Liver (tissue), 8 donors: ENCODE measurements at regions not wholly inside any gene's neighbourhood (a gene's known extent, or its start where the extent isn't known, plus 50 kb on each side); places are given as distances from the start of the nearest gene placed in this dataset.

ENCODE experiments used
- DNase-seq: peaks from one replicate; pipeline ENCODE4 v3.0.0-alpha.2; 2017; ENCODE audit warnings: low spot score
- H3K27ac ChIP-seq, 2 donors: one replicate each; pipeline ENCODE4 v1.7.0; 2013; ENCODE audit warnings: inconsistent platforms in 2 of 2, low read length in 2 of 2, control low read depth in 1 of 2, low read depth in 1 of 2, mild to moderate bottlenecking in 1 of 2
- H3K27me3 ChIP-seq, 4 donors: one replicate each; pipeline versions ENCODE4 v1.6.1 to v1.7.0; 2013; ENCODE audit warnings: low read length in 3 of 4, inconsistent platforms in 1 of 4, mild to moderate bottlenecking in 1 of 4, moderate library complexity in 1 of 4; ENCODE audit not compliant: control insufficient read depth in 4 of 4, insufficient read depth in 4 of 4
- H3K36me3 ChIP-seq, 4 donors: one replicate each; pipeline versions ENCODE4 v1.6.1 to v1.7.0; 2013; ENCODE audit warnings: low read length in 3 of 4, mild to moderate bottlenecking in 3 of 4, low read depth in 1 of 4, moderate library complexity in 1 of 4; ENCODE audit not compliant: control insufficient read depth in 4 of 4, insufficient read depth in 3 of 4
- H3K4me1 ChIP-seq, 4 donors: one replicate each; pipeline versions ENCODE4 v1.6.1 to v1.7.0; 2013; ENCODE audit warnings: low read length in 3 of 4, mild to moderate bottlenecking in 3 of 4, moderate library complexity in 1 of 4; ENCODE audit not compliant: control insufficient read depth in 4 of 4, insufficient read depth in 4 of 4
- H3K4me3 ChIP-seq, 3 donors: one replicate each; pipeline versions ENCODE4 v1.6.1 to v1.7.0; 2013; ENCODE audit warnings: low read length in 3 of 3, control low read depth in 1 of 3, low read depth in 1 of 3, mild to moderate bottlenecking in 1 of 3
- H3K9ac ChIP-seq, 2 donors: one replicate each; pipeline ENCODE4 v1.7.0; 2013; ENCODE audit warnings: low read length in 2 of 2, mild to moderate bottlenecking in 2 of 2, moderate library complexity in 2 of 2, control low read depth in 1 of 2, low read depth in 1 of 2
- H3K9me3 ChIP-seq, 4 donors: one replicate each; pipeline versions ENCODE4 v1.6.1 to v1.7.0; 2013; ENCODE audit warnings: low read length in 3 of 4; ENCODE audit not compliant: control insufficient read depth in 4 of 4
- ATF3 ChIP-seq: IDR thresholded peaks from 2 replicates; pipeline ENCODE4 v1.6.1; 2016; ENCODE audit warnings: antibody characterized with exemption
- EGR1 ChIP-seq, 2 donors: IDR thresholded peaks; 2 replicates each; pipeline ENCODE4 v1.6.1; 2016 to 2018; ENCODE audit warnings: antibody characterized with exemption in 2 of 2, low read depth in 2 of 2
- FOXA1 ChIP-seq: IDR thresholded peaks from 2 replicates; pipeline ENCODE4 v1.6.1; 2016; ENCODE audit warnings: antibody characterized with exemption
- FOXA2 ChIP-seq: IDR thresholded peaks from 2 replicates; pipeline ENCODE4 v1.6.1; 2016; ENCODE audit warnings: antibody characterized with exemption
- GABPA ChIP-seq, 2 donors: IDR thresholded peaks in 1 of 2; conservative IDR thresholded peaks in 1 of 2; 2 replicates each; pipeline ENCODE4 v1.6.1; 2016; ENCODE audit warnings: antibody characterized with exemption in 2 of 2, mild to moderate bottlenecking in 1 of 2, moderate library complexity in 1 of 2
- HNF4A ChIP-seq, 2 donors: conservative IDR thresholded peaks; 2 replicates each; pipeline ENCODE4 v1.6.1; 2016; ENCODE audit warnings: antibody characterized with exemption in 2 of 2, mild to moderate bottlenecking in 2 of 2
- HNF4G ChIP-seq: IDR thresholded peaks from 2 replicates; pipeline ENCODE4 v1.6.1; 2016; ENCODE audit warnings: antibody characterized with exemption
- RAD21 ChIP-seq, 2 donors: IDR thresholded peaks; 2 replicates each; pipeline ENCODE4 v1.6.1; 2016; ENCODE audit warnings: antibody characterized with exemption in 2 of 2, mild to moderate bottlenecking in 2 of 2
- REST ChIP-seq: IDR thresholded peaks from 2 replicates; pipeline ENCODE4 v1.6.1; 2016; ENCODE audit warnings: antibody characterized with exemption, mild to moderate bottlenecking
- RXRA ChIP-seq, 2 donors: IDR thresholded peaks; 2 replicates each; pipeline ENCODE4 v1.6.1; 2017 to 2018; ENCODE audit warnings: antibody characterized with exemption in 2 of 2, mild to moderate bottlenecking in 1 of 2
- TAF1 ChIP-seq: conservative IDR thresholded peaks from 2 replicates; pipeline ENCODE4 v1.6.1; 2016; ENCODE audit warnings: antibody characterized with exemption, mild to moderate bottlenecking
- YY1 ChIP-seq: IDR thresholded peaks from 2 replicates; pipeline ENCODE4 v1.6.1; 2016; ENCODE audit warnings: antibody characterized with exemption, mild to moderate bottlenecking
- ZBTB33 ChIP-seq: IDR thresholded peaks from 2 replicates; pipeline ENCODE4 v1.6.1; 2016; ENCODE audit warnings: antibody characterized with exemption
- WGBS: extraction: QIAGEN DNeasy Blood & Tissue Kit; methylation state at CpG from one replicate; pipeline ENCODE4 v1.1.7; 2013; 5-methylcytosine and 5-hydroxymethylcytosine counted together
- TF ChIP-seq, protein P1 (sequence below): fragments of 150-350 bp; IDR thresholded peaks from 2 replicates; pipeline ENCODE4 v1.5.1; 2017; ENCODE audit warnings: improper control_type of control experiment, low read depth, low read length; ENCODE audit not compliant: missing input control
- TF ChIP-seq, protein P2 (sequence below): IDR thresholded peaks from 2 replicates; pipeline ENCODE4 v1.6.1; 2016; ENCODE audit warnings: antibody characterized with exemption
- donor health status: healthy.
- donor health status: healthy.
- donor health status: healthy.
- donor health status: healthy.
- donor health status: healthy.

- Histone ChIP-seq H3K4me1 (no peaks in the 10 kb centered on the region), H3K27ac (no peak overlapping the region), H3K4me3 (no peak overlapping the region), H3K36me3 (no peaks in the 10 kb centered on the region), H3K9ac (no peak overlapping the region), H3K9me3 (no peaks in the 10 kb centered on the region), H3K27me3 (no peaks in the 10 kb centered on the region)
- DNase-seq = no peak
- TF ChIP-seq TAF1 (no peak), ZBTB33 (no peak), REST (no peak), ATF3 (no peak), RAD21 (IDR thresholded peaks at IDR 0.05) (no peak), YY1 (no peak), HNF4A (conservative IDR thresholded peaks at IDR 0.05) (no peak), HNF4G (no peak), GABPA (IDR thresholded peaks at IDR 0.05 in 1 of 2, conservative IDR thresholded peaks at IDR 0.05 in 1 of 2) (no peak), FOXA1 (no peak)
- TF ChIP-seq, protein P1, sequence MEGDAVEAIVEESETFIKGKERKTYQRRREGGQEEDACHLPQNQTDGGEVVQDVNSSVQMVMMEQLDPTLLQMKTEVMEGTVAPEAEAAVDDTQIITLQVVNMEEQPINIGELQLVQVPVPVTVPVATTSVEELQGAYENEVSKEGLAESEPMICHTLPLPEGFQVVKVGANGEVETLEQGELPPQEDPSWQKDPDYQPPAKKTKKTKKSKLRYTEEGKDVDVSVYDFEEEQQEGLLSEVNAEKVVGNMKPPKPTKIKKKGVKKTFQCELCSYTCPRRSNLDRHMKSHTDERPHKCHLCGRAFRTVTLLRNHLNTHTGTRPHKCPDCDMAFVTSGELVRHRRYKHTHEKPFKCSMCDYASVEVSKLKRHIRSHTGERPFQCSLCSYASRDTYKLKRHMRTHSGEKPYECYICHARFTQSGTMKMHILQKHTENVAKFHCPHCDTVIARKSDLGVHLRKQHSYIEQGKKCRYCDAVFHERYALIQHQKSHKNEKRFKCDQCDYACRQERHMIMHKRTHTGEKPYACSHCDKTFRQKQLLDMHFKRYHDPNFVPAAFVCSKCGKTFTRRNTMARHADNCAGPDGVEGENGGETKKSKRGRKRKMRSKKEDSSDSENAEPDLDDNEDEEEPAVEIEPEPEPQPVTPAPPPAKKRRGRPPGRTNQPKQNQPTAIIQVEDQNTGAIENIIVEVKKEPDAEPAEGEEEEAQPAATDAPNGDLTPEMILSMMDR = no peak
- TF ChIP-seq, protein P2, sequence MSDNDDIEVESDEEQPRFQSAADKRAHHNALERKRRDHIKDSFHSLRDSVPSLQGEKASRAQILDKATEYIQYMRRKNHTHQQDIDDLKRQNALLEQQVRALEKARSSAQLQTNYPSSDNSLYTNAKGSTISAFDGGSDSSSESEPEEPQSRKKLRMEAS = no peak
- WGBS = 94% methylated on average over 1 of the region's 1 CpG
Measured at GRCh38 chr2:122780251-122780650, 1024.8 kb downstream of the TSN start.

GRCh38 chr2:122794100-122794499 lies 1038.6 kb downstream of the TSN start:
- Histone ChIP-seq H3K27me3 (no peaks in the 10 kb centered on the region), H3K4me3 (no peak overlapping the region), H3K27ac (no peak overlapping the region), H3K9me3 (no peaks in the 10 kb centered on the region), H3K36me3 (no peaks in the 10 kb centered on the region), H3K9ac (no peak overlapping the region), H3K4me1 (no peaks in the 10 kb centered on the region)
- DNase-seq = no peak
- 91% methylated on average over 2 of the region's 2 CpGs for WGBS
- TF ChIP-seq FOXA2 (no peak), HNF4A (conservative IDR thresholded peaks at IDR 0.05) (no peak), YY1 (no peak), ATF3 (no peak), EGR1 (IDR thresholded peaks at IDR 0.05; ENCODE audit: low read depth in 2 of 2) (no peak), RAD21 (IDR thresholded peaks at IDR 0.05) (no peak), REST (no peak), FOXA1 (no peak), RXRA (IDR thresholded peaks at IDR 0.05) (no peak), GABPA (IDR thresholded peaks at IDR 0.05 in 1 of 2, conservative IDR thresholded peaks at IDR 0.05 in 1 of 2) (no peak)
- TF ChIP-seq, protein P1 = no peak
- TF ChIP-seq, protein P2 = no peak
